Esophagus muscularis mucosa (tissue), 4 donors: ENCODE measurements at regions not wholly inside any gene's neighbourhood (a gene's known extent, or its start where the extent isn't known, plus 50 kb on each side); places are given as distances from the start of the nearest gene placed in this dataset.

Experiments
- EP300 ChIP-seq: sonication (generic); formaldehyde crosslinking; IDR thresholded peaks from one replicate; pipeline ENCODE4 v1.6.1; 2017; ENCODE audit warnings: antibody characterized with exemption
- POLR2A ChIP-seq: fragments of 450-650 bp; IDR thresholded peaks from one replicate; pipeline ENCODE4 v1.6.1; 2017; ENCODE audit warnings: antibody characterized with exemption, moderate library complexity, mild to moderate bottlenecking, low read depth
- POLR2AphosphoS5 ChIP-seq, 2 donors: sonication (generic); formaldehyde crosslinking; IDR thresholded peaks; one replicate each; pipeline ENCODE4 v1.6.1; 2017; ENCODE audit warnings: antibody characterized with exemption in 2 of 2
- TF ChIP-seq, protein P1 (sequence below), 3 experiments: fragments of 200-600 bp in 2 of 3; fragments of 450-650 bp in 1 of 3; sonication (generic) in 2 of 3; IDR thresholded peaks; one replicate each; pipeline ENCODE4 v1.5.1; 2017 to 2019; ENCODE audit warnings: antibody characterized with exemption in 3 of 3, mild to moderate bottlenecking in 2 of 3, moderate library complexity in 1 of 3

DNA sequence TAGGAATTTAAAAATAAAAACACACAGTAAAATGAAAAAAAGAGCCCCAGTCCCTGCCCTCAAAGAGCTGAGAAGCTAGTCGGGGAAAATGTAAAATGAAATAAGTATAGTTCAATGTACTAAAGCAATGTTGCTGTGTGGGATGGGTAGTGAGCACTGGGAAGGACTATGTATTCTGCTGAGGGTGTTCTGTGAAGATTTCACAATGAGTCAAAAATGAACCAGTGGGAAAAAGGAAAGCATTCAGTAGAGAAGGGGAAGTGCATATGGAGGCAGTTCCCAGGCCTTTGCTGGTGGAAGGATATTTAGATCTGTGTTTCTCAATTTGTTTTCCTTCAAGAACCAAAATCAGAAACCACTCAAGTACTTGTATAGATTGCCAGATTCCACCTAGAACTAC lies 1094.7 kb upstream of the KLHL29 start:
- no peak for TF ChIP-seq POLR2AphosphoS5 (IDR thresholded peaks at IDR 0.05)
- TF ChIP-seq, protein P1, sequence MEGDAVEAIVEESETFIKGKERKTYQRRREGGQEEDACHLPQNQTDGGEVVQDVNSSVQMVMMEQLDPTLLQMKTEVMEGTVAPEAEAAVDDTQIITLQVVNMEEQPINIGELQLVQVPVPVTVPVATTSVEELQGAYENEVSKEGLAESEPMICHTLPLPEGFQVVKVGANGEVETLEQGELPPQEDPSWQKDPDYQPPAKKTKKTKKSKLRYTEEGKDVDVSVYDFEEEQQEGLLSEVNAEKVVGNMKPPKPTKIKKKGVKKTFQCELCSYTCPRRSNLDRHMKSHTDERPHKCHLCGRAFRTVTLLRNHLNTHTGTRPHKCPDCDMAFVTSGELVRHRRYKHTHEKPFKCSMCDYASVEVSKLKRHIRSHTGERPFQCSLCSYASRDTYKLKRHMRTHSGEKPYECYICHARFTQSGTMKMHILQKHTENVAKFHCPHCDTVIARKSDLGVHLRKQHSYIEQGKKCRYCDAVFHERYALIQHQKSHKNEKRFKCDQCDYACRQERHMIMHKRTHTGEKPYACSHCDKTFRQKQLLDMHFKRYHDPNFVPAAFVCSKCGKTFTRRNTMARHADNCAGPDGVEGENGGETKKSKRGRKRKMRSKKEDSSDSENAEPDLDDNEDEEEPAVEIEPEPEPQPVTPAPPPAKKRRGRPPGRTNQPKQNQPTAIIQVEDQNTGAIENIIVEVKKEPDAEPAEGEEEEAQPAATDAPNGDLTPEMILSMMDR (IDR thresholded peaks at IDR 0.05), result no peak
- no peak for TF ChIP-seq EP300
- no peak for TF ChIP-seq POLR2A
